Hematopoietic multipotent progenitor cell treated with erythropoietin and hydrocortisone succinate and interleukin-3 and kit ligand, for 15 days (in vitro differentiated cells): ENCODE measurements at regions not wholly inside any gene's neighbourhood (a gene's known extent, or its start where the extent isn't known, plus 50 kb on each side); places are given as distances from the start of the nearest gene placed in this dataset.

ENCODE experiments used
- DNase-seq: peaks from one replicate; pipeline ENCODE4 v3.0.0-alpha.2; 2015; ENCODE audit warnings: low spot score

DNA sequence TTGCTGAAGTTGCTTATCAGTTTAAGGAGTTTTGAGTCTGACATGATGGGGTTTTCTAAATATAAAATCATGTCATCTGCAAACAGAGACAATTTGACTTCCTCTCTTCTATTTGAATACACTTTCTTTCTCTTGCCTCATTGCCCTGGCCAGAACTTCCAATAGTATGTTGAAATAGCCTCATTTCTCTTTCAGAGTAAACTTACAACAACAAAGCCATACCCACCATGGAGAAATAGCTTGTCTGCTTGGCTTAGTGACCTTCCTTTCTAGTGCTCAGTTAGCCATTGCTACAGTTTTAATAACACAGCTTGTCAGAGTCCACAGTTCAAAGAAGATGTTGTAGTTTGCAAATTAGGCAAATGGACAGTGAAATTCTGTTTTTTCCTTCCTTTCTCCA, 228.0 kb downstream of the ETAA1 start:
- DNase-seq, result no peak

DNA sequence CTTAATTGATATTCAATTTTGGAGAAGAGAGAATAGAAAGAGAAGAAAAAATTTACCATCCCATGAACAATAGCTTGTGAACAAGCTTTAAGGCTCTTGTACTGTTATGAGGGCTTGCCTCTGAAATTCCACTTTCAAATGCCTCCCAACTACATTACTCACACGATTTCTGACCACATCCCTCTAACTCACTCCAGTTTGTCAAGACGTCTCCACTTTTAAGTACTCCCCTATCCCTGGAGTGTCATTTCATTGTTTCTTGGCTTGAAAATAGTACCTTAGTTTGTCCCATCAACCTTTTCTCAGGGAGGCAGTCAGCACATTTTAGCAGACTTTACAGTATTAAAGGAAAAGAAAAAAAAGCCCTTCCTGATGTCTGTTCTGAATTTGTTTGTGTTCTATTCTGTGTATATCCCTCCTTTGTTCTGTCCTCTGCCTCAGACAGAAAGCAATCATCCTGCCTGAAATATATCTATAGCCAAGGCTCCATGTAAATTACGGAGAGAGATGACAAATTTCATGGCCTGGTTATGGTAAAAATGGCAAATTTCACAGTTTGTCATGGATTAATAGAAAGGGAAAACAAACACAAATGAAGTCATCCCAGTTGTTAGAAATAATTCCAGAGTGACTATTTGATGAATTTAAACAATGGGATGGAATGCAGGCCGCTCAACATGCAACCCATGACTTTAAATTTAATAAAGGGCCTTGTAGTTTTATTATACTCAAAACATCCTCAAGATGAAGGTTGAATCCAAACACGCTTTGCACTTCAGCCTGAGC, 228.8 kb downstream of the ETAA1 start:
- DNase-seq, result no peak

DNA sequence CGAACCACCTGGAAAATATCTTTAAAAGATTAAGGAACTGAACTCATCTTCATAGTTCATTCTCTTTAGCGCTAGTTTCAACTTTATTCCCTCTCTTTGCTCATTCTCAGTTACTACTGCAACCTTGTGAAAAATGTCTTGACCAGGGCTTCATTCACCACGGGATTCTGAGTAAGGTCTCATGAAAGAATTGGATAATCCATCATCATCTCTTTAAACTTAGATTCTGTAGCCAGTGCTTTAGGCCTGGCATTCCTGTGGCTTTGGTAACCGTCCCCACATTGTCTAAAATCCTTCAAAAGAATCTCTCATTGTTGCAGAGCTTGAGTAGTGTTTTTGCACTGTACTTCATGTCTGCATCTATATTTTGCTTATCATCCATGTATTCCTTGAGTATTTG, 229.5 kb downstream of the ETAA1 start:
- DNase-seq, result no peak

DNA sequence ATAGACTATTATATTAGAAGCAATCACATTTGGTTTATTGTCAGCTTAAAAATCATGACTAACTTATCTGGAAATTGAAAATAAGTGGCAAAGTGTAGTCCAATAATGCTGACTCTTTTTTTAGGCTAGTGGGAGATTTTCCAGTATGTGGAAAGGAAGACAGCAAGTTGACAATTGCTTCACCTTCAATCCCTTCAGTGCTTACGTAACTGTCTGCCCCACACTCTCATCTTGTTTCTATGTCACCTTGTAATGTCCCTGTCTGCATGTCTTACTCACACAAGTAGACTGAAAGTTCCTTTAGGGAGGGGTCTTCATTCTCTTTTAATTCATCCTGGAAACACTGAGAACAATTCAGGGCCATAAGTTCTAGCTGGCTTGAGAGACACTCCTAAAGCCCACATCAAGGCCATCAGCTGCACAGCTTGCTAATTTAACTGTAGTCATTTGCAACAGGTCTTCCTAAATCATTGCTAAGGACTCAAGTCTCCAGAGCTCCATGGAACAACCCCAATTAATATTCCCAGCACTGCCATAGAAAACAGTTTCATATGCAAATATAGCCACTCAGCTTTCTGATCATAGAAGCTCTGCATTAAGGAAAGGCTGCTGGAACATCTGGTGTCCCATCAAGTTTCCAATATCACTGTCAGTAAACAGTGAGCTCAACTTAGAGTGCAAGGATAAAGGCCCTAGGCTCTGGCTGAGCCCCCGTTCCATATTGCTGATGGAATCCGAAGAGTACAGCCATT, 230.5 kb downstream of the ETAA1 start:
- no peak for DNase-seq

DNA sequence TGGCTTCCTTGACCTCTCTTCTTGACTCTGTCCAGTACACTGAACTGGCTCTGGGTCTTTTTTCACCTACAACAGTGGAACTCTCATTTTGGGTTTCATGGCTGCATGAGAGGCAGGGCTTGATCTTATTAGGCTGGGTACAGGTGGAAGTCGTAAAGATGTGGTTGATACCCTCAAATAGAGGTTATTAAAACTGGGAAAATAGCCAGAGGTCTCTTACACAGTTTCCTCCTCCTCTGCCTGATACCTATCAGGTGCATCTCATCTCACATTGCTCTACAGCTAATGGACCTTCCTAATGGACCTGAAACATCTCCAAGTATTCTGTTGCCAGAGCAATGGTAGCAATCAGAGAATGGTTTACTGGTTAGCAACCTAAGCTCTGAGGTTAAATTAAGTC, 231.8 kb downstream of the ETAA1 start:
- DNase-seq, result no peak

DNA sequence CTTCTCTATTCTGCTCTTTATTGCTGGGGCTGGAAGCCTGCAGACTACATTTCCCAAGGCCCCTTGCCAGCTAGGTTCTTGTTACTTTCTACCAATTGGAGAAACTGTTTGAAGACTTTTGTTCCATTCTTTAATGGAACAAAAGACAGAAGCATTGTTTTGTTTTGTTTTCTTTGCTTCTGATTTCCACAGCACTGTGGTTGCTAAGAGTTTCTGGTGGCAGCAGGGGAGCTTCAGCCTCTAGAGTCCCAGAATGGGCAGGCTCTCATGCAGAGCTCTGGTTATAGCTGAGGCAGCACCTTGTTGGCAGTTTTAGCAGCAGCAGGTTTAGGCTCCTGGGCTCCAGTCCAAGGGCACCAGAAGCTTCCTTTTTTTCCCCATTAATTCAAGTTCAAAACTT, 234.3 kb downstream of the ETAA1 start:
- DNase-seq, result no peak

DNA sequence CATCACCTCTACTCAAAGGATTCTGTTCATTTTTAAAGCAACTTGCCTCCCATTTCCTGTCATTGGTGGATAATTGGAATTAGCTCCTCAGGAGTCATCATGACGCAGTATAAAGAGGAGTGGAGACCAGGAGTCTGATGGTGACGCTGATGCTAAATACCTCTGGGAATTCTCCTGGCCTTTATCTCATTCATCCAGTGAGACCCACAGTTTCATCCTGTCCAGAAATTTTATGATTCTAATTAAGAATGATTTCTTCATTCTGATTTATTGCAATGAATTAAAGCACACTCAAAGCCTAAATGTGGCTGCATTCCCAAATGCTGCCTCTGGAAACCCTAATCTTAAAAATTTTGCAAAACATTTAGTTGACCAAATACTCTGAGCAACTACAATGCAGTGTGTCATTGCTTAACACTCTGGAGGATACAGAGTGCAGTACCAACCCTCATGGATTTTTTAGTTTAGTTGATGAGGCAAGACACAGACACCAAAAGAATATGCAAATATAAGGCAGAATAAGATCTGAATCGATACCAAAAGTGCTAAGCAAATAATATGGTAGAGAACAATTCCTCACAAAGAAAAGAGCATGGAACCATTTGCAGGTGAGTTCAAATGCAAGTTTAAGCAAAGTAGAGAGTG, 236.2 kb downstream of the ETAA1 start:
- no peak for DNase-seq

DNA sequence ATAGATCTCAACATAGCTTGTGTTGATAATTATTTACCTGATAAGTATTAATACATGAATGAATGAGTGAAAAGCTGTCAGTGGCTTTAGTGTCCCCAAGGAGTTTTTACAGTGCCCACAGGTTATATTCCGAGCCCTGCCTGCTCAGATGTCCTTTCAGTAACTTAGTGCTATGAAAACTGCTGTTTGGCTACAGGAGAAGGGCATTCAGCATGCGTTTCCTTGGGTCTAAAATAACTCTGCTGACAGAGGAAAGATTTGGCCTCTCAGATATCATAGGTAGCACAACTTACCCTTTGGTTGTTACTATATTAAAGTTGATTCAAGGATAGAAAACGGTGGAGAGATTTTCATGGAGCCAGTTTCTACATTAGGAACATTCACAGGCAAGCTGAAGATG, 241.0 kb downstream of the ETAA1 start:
- no peak for DNase-seq

DNA sequence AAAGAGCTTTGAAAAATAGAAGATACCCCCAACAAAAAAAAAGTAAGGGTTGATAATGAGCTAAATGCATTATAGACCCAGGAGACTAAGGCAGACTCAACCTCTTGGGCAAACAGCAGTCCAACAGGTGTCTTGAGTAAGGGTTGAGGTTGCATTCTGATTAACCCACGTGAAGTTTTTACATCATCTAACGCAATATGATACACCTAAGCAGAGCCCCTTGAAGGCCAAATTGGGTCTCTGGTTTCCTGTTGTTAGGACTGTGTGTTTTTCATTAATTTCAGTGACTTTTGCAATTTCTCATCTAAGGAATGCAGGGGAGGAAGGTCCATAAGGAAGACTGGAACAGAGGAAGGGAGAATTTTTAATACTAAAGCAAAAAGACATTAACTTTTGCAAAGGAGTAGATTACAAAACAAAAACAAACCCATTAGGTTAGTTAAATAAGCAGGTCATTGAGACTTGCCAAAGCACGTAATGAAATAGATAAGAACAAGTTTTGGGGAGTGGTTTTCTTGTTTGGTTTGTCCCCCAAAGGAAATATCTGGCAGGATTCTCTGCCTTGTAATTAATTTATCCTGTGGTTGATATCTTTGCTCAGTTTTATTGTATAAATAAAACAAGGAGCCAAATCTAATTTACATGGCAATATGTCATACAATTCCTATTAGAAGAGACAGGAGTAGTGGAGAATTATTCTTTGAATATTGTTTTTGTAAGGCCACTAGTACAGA, 244.3 kb downstream of the ETAA1 start:
- no peak for DNase-seq

DNA sequence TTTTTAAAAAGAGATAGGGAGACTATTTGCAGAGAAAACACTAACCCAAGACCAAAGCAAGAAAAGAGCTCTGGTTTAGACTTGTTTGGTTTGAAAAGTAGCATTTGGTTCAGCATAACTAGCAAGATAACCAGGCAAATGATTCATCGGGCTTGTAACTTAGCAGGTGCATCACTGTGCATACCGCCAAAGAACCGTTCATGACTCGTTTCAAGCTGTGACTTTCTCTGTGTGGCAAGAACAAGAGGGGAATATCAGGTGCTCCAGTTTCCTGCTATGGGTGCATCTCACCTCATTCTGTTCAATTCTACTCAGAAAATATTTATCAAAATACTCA, 244.9 kb downstream of the ETAA1 start:
- DNase-seq, result no peak

DNA sequence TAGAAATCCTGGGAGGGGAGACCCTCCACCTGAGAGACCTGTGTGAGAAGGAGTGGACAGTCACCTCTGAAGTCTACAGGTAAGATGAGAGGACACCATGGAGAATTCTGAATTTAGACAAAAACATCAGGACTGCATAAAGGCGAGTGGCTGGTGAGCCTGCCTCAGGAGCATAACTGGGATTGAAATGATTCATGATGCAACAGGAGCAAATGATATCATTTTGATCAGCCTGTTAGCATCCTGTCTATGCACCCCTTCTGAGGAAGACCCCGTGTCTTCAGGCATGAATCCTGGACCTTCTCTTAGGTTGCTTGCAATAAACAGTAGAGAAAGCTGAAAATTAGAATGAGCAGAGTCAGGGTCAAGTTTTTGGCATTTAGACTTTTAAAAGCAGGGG, 245.8 kb downstream of the ETAA1 start:
- DNase-seq, result no peak

DNA sequence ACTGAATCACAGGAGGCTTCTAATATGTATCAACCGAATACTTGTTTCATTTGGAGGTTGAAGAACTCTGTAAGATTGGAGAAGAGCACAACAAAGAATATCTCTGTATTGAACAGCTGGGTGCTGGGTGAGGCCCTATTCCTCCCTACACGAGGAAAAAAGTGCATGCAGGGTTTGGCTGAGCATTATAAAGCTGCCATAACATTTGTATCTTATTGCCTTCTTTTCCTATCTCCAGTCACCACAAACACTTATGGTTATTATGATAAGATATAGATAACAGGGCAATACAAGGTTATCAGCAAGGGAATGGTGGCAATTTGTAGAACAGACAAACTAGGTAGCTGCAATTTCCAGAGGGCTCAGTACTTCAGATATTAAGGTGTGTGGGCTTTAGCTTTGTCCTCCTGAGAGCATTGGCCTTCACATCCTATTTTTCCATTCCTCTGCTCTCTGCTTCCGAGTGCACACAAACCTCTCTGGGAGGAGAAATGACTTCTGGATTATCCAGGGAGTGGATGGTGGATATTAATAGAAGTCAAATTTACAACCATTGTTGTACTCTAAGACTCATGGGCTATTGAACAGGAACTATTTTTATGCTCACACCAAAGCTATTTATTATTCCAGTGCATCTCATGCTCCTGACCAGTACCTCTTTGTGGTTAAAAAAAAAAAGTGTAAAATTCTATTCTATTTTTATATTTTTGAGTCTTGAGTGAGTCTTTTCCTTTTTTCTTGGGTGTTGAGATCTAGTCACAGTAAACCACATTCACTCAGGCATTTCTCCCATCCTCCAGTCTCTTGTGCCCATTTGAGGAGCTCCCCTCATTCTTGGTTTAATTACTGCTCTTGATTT, 248.4 kb downstream of the ETAA1 start:
- no peak for DNase-seq

DNA sequence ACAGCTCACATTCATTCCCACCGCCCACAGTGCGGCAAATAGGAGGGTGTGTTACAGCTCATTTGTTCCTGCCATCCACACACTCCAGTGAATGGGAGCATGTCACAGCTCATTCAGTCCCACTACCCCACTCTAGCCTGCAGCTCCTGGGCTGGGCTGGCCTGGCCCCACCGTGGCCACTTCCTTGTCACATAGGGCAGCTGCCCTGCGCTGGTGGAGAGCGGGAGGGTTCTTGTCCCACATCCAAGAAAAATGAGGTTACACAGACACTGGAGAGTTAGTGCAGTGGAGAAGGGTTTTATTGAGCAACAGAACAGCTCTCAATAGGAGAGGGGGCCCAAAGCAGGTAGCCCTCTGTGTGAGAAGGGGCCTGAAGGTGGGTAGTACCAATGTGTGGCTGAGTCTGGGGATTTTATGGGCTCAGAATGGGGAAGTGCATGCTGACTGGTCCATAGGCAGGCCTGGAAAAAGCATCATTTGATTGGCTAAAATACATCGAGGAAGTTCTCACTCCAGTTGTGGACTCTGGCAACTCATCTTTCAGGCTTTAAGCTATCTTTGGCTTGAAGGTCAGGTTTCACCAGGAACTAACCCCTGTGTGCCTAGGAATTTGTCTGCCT, 249.7 kb downstream of the ETAA1 start:
- DNase-seq, result no peak

DNA sequence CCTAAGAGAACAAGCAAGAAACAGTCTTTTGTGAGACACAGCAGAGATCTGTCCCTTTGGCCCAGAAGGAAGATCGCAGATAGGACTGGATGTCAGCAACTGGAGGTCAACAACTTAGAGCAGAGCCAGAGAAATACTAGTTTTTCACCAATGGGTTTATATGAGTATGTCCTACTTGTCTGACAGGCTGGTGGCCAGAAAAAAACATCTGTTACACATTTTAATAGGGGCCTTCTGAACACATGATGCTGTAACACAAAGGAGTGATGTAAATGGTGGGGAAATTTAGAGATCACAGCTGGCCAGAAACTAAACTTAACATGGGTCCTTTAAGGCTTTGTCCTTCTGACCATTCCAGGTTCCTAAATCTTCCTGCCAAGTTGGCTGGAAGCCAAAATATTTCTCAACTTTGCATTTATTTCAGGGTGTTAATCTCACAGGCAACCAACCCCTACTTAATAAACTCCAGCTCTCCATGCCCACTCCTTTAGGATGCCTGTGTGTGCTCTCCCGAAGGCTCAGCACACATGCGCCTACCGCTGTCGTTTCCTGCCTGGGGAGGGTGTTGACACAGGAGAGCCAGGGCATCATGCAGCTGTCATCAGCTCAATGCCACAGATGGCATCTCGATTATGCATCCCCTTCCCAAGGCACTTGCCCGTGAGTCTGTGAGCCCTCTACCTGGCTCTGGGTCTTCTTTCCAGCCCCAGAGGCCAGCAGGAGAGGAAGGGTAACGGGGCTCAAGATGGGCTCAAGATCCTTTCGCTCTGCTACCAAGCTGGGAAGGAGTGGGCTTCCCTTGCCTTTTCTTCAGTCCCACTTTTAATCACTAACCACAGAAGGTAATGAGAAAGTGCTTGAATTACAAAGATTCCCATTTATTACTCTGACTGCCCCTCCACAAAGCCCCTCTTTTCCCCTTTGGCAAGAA, 252.5 kb downstream of the ETAA1 start:
- DNase-seq, result no peak

DNA sequence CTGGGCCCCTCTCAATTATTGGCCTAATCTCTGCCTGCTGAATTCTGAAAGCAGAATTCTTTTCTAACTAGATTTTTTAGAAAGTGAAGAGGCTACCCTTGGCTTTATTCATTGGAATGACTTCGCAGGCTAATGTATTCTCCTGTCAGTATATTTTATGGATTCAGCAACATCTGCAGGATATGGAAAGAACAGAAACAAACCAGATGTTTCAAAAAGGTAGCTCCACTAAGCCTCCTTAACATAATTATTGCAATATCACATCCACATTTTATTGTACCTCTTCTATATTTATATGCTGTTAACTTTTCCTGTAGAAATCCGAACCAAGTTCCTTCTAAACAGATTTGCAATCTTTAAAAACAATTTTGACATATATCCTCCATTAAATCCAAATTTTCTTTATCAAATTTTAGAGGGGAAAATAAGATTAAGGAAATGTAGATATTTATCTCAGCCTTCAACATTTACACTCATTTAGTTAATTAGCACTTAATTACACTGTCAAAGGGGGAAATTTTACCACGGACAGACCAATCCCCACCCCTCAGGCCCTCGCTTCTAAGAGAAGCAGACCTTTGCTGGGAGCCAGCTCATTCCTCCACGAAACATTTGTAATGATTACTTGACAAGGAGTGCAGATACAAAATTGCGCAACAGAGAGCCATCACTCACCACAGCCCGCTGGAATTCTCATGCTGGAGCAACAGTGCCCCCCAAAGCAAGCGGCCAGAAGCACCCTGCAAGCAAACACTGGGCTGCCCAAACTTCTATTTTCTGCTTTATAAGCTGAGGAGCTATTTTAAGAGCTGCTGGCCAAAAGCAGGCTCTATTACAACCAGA, 253.4 kb downstream of the ETAA1 start:
- no peak for DNase-seq

DNA sequence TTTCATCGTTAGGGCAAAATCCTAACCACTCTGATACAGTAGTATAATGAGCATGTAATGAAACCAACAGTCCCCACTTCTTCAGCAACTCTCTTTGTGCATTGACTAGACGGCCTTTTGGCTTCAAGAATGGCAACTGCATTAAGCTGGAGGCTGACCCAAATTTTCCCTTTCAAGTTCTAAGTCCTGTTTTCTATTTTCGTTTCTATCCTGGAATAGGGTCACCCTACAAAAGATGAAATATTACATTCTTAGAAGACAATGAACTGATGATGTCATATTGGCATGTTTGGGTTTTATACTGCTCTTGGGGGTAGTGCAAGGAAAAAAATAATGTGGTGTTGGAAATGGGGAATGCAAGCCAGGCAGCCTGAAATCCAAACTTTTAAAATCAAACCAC, 254.4 kb downstream of the ETAA1 start:
- DNase-seq, result no peak

DNA sequence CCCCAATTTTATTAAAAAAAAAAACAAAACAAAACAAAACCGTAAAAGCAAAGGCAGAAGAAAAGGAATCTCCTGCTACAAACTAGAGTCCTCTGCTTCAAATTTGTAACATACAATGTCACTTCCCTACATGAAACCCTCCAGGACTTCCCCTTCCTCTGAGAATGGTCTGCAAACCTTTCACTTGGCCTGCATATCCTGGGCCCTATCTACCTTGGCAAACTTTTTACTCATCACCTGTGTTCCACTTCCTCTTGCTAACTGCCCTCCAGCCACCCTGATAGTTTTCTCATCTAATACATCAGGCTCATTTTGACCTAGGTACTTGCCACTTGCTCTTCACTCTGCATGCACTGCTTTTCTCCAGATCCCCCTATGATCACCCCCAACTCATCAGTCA, 255.5 kb downstream of the ETAA1 start:
- DNase-seq, result no peak

DNA sequence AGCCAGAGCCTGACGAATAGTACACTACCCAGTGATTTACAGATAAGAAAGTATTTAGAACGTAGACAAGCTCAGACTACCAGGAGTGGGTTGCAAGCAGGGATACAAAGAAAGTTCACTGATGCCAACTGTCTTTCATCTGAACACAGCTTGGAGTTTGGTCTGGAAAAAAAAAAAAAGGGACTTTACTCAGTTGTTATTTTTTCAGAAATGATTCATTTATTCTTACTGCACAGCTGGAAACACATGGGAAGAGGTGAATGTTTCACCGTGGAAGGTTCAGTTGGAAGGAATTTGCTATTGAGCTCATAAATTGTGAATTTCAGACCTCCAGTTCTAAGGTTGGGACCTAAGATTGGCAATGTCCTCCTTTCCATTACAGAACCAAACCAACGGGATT, 259.7 kb downstream of the ETAA1 start:
- no peak for DNase-seq

DNA sequence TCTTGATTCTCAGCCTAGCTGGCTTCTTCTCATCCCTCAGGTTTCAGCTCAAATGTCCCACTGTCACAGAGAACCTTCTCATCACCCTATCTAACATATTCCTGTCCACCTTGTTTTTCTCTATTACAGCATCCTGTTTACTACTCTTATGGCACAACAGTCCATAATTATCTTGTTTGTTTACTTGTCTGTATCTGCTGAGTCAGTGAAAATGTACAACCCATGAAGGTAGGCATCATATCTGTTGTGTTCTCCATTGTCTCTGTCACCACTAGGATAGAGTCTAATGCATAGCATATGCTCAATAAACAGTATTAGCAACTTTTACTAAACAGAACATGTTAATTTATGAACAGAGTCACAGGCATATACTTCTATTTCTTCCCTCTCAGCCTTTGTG, 261.7 kb downstream of the ETAA1 start:
- no peak for DNase-seq
